Osteoblast (primary cell): ENCODE measurements at regions not wholly inside any gene's neighbourhood (a gene's known extent, or its start where the extent isn't known, plus 50 kb on each side); places are given as distances from the start of the nearest gene placed in this dataset.

ENCODE experiments used
- DNase-seq: peaks from one replicate; pipeline ENCODE4 v3.0.0; 2011; ENCODE audit warnings: low spot score, mixed read lengths; ENCODE audit not compliant: insufficient read length; ENCODE audit errors: missing footprints
- H2AFZ ChIP-seq: 2 replicates; pipeline ENCODE4 v1.6.0; 2011; ENCODE audit warnings: mild to moderate bottlenecking, low read length
- H3K27ac ChIP-seq: 2 replicates; pipeline ENCODE4 v1.5.1; 2011; ENCODE audit warnings: mild to moderate bottlenecking, low read depth, low read length, moderate library complexity
- H3K27me3 ChIP-seq: 2 replicates; pipeline ENCODE4 v1.6.0; 2012; ENCODE audit warnings: mild to moderate bottlenecking, control low read depth, inconsistent platforms, low read length, moderate library complexity; ENCODE audit not compliant: insufficient read depth
- H3K36me3 ChIP-seq: 2 replicates; pipeline ENCODE4 v1.5.1; 2011; ENCODE audit warnings: mild to moderate bottlenecking, low read length, control low read depth, moderate library complexity; ENCODE audit not compliant: insufficient read depth
- H3K4me1 ChIP-seq: 2 replicates; pipeline ENCODE4 v1.5.1; 2011; ENCODE audit warnings: mild to moderate bottlenecking, low read length, control low read depth, moderate library complexity; ENCODE audit not compliant: insufficient read depth
- H3K4me2 ChIP-seq: 2 replicates; pipeline ENCODE4 v1.6.0; 2011; ENCODE audit warnings: mild to moderate bottlenecking, low read length; ENCODE audit not compliant: insufficient read depth
- H3K4me3 ChIP-seq: fragments of 200-600 bp; sonication (generic); 3 replicates; pipeline ENCODE4 v1.5.1; 2012; ENCODE audit warnings: mild to moderate bottlenecking, low read length, inconsistent platforms; ENCODE audit not compliant: insufficient read depth
- H3K79me2 ChIP-seq: 2 replicates; pipeline ENCODE4 v1.6.0; 2012; ENCODE audit warnings: mild to moderate bottlenecking, low read length, control low read depth, inconsistent platforms; ENCODE audit not compliant: insufficient read depth
- H3K9me3 ChIP-seq: 2 replicates; pipeline ENCODE4 v1.5.1; 2011; ENCODE audit warnings: low read depth, low read length, control low read depth
- H4K20me1 ChIP-seq: 2 replicates; pipeline ENCODE4 v1.6.0; 2012; ENCODE audit warnings: mild to moderate bottlenecking, low read length, control low read depth; ENCODE audit not compliant: insufficient read depth
- CTCF ChIP-seq: IDR thresholded peaks from 2 replicates; pipeline ENCODE4 v1.5.1; 2011; ENCODE audit warnings: mild to moderate bottlenecking, low read depth, low read length, moderate library complexity; ENCODE audit errors: extremely low read depth

- no peak for TF ChIP-seq CTCF
- H4K20me1 ChIP-seq = no peaks in the 10 kb centered on the region
- no peaks in the 10 kb centered on the region for H3K36me3 ChIP-seq
- H2AFZ ChIP-seq = no peak overlapping the region
- no peak overlapping the region for H3K27ac ChIP-seq
- no peak overlapping the region for H3K4me2 ChIP-seq
- H3K9me3 ChIP-seq = no peaks in the 10 kb centered on the region
- DNase-seq = no peak
- peaks cover 11% of the 10 kb centered on the region for H3K4me1 ChIP-seq
- no peaks in the 10 kb centered on the region for H3K79me2 ChIP-seq
- no peak overlapping the region for H3K4me3 ChIP-seq
- H3K27me3 ChIP-seq = no peaks in the 10 kb centered on the region
Observed at GRCh38 chr6:168217216-168217879, 102.2 kb downstream of the DACT2 start.

- H3K36me3 ChIP-seq = no peaks in the 10 kb centered on the region
- H2AFZ ChIP-seq = no peak overlapping the region
- H3K4me1 ChIP-seq = peaks cover 11% of the 10 kb centered on the region
- H3K79me2 ChIP-seq = no peaks in the 10 kb centered on the region
- no peak overlapping the region for H3K27ac ChIP-seq
- H3K27me3 ChIP-seq = no peaks in the 10 kb centered on the region
- no peak overlapping the region for H3K4me3 ChIP-seq
- TF ChIP-seq CTCF = no peak
- H3K4me2 ChIP-seq = no peak overlapping the region
- H3K9me3 ChIP-seq = no peaks in the 10 kb centered on the region
- no peak for DNase-seq
- H4K20me1 ChIP-seq = no peaks in the 10 kb centered on the region
Observed at GRCh38 chr6:168216751-168217191, 102.8 kb downstream of the DACT2 start.

GRCh38 chr6:168216117-168216516 is 103.5 kb downstream of the DACT2 start:
- H3K4me3 ChIP-seq = no peak overlapping the region
- H3K27me3 ChIP-seq = no peaks in the 10 kb centered on the region
- DNase-seq = no peak
- peaks cover 11% of the 10 kb centered on the region for H3K4me1 ChIP-seq
- TF ChIP-seq CTCF = no peak
- no peak overlapping the region for H3K4me2 ChIP-seq
- no peak overlapping the region for H2AFZ ChIP-seq
- H4K20me1 ChIP-seq = no peaks in the 10 kb centered on the region
- no peaks in the 10 kb centered on the region for H3K79me2 ChIP-seq
- no peak overlapping the region for H3K27ac ChIP-seq
- no peaks in the 10 kb centered on the region for H3K36me3 ChIP-seq
- no peaks in the 10 kb centered on the region for H3K9me3 ChIP-seq

GRCh38 chr6:168215121-168215808 is 104.3 kb downstream of the DACT2 start:
- Histone ChIP-seq H3K27me3 (no peaks in the 10 kb centered on the region), H4K20me1 (no peaks in the 10 kb centered on the region), H3K4me3 (no peak overlapping the region), H3K9me3 (no peaks in the 10 kb centered on the region), H3K4me1 (peaks cover 11% of the 10 kb centered on the region), H2AFZ (no peak overlapping the region), H3K4me2 (no peak overlapping the region), H3K36me3 (no peaks in the 10 kb centered on the region), H3K79me2 (no peaks in the 10 kb centered on the region), H3K27ac (no peak overlapping the region)
- TF ChIP-seq CTCF = no peak
- DNase-seq = peak; percentile 1
